IPS-18c (cell line): ENCODE measurements at regions not wholly inside any gene's neighbourhood (a gene's known extent, or its start where the extent isn't known, plus 50 kb on each side); places are given as distances from the start of the nearest gene placed in this dataset.

Source experiments
- H3K4me3 ChIP-seq: 2 replicates; pipeline ENCODE4 v1.7.0; 2013; ENCODE audit warnings: low read depth, mild to moderate bottlenecking, low read length, moderate library complexity; ENCODE audit not compliant: insufficient read depth
- H3K9me3 ChIP-seq: one replicate; pipeline ENCODE4 v1.6.1; 2013; ENCODE audit warnings: mild to moderate bottlenecking, low read length, moderate library complexity; ENCODE audit not compliant: control insufficient read depth, insufficient read depth

DNA sequence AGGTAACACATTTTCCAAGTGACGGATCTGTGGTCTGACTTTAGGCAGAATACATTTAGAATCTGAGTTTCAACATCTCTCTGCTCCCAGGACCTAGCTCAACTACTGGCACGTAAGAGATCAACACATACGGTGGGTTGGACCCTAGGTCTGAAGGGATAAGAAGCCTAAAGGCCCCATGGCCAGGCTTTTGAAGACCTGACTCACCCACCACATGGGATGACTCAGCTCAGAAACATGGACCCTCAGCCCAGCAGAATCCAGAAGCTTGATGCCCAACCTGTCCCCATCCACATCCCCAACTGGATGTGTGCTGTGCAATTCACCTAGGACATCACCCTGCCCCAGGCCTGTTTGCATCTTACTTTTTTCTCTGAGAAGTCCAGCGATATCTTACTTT is 770.2 kb downstream of the BCL11B start:
- H3K4me3 ChIP-seq: no peak overlapping the region
- H3K9me3 ChIP-seq: no peaks in the 10 kb centered on the region

DNA sequence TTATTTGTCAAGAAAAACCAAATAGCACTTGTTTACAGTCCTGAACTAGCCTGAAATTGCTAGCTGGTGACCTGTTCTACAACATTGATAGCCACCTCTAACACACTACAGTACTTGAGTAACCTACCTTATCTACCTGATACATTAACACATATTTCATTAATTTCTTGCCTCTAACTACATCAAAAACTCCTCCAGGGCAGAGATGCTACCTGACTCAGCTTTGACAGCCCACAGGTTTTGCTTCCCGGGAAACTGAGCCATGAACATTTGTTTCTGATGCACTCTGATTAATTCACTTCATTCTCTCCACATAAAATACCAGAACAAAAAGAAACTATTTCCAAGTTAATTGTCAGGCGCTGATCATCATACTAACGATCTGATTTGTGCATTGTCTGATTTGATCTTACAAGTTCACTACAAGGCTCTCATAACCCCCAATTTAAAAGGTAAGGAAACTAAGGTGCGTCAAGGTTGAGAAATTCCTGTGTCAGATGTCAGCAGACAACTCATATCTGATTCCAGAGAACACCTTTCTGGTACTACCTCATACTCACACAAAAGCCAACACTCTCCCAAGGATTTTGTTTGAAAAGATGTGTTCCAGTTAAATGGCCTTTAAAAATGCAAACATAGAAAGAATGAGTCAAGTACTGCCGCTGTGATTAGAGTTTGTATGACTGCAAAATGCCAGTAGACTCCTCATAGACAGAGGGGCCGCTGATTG is 768.7 kb downstream of the BCL11B start:
- Histone ChIP-seq H3K4me3 (no peak overlapping the region), H3K9me3 (no peaks in the 10 kb centered on the region)

DNA sequence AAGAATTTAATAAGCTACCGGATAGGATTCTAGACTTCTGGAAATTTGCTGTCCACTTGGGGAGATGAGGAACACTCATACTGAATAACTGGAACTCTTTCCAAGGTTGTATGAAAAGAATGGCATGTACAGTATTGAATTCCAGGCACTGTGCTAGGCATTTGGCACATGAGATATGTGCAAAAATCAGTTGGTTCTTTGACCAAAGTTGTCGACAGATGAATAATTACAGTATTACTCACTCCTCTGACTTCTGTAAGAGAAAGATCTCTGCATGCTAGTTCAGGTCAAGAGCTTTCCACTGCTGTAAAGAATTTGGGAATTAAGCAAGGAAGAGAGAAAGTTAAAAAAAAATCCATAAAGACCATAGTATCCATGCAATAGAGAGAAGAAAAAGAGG is 764.7 kb downstream of the BCL11B start:
- Histone ChIP-seq H3K4me3 (no peak overlapping the region), H3K9me3 (no peaks in the 10 kb centered on the region)

DNA sequence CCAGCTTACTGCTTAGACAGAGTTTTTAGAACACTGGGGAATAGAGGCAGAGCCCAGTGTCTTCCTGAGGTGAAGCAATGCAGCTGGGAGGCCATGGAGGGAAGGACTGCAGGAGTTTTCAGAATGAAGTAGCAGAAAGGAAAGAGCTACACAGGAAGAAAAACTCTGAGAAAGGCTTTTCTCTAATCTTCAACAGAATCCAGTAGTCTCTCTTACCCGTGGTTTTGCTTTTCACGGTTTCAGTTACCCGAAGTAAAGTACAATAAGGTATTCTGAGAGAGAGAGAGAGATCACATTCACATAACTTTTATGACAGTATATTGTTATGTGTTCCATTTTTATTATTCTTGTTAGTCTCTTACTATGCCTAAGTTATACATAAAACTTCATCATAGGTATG is 761.6 kb downstream of the BCL11B start:
- Histone ChIP-seq H3K4me3 (no peak overlapping the region), H3K9me3 (no peaks in the 10 kb centered on the region)

DNA sequence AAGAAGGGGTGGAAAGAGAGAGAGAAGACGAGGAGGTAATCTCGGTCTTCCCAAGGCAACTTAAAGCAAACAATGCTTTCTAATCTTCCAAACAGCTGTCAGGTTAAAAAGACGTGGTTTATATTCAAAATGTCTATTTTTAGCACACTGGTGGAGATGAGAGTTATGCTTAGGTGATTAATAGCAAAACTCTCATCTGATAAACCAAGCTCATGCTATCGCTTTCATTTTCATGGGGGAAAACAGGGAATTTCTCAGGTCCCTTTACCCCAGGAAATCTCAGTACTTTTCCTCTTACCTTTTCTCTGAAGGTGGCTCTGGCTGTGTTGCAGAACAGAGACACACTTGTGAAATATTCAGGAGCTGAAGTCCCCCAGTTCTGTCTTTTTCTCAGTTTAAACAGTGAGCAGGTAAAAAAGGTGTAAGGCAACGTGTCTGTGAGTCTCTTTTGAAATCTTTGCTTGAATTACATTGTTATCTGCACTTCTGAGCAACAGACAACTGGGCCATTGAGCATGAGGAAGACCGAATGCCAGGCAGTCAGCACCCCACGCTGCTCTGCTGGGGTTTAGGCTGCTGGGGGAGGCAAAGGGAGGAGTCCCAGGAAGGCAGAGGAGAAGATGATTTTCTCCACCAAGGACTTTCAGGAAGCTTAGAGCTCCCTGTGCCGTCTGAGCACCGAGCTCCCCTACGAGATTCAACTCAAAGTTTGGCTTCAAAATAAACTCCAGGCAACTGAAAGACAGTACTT is 759.3 kb downstream of the BCL11B start:
- H3K9me3 ChIP-seq: no peaks in the 10 kb centered on the region
- no peak overlapping the region for H3K4me3 ChIP-seq

DNA sequence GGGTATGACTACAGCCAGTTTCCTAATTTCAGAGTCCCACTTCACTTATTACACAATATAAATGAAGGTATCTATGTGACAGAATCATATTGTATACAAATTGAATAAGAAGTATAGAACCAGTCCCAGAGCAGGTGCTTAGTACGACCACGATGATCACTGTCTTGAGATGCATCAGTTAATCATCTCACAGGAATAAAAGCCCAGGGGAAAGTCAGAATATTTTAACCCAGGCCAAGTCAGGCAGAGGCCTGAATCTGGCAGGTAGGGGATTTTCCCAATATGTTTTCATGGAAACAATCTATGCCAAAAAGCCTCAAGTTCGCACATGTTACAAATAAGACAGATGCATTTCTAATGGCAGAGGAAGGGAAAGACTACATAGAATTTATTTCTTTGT is 758.4 kb downstream of the BCL11B start:
- H3K4me3 ChIP-seq: no peak overlapping the region
- no peaks in the 10 kb centered on the region for H3K9me3 ChIP-seq

DNA sequence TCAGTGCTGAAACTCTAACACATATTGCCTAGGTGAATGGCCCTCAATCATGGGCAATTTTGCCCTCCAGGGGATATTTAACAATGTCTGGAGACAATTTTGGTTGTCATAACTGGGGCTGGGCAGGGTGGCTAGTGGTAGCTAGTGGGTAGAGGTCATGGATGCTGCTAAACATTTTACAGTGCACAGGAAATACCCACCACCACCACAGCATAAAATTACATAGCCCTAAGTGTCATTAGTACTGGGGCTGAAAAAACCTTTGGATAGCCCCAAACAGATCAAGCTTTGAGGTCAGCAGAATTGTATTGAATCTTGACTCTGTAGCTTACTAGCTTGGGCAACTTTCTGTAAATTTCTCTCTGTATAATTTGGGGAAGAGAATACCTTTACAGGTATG is 758.0 kb downstream of the BCL11B start:
- Histone ChIP-seq H3K4me3 (no peak overlapping the region), H3K9me3 (no peaks in the 10 kb centered on the region)

DNA sequence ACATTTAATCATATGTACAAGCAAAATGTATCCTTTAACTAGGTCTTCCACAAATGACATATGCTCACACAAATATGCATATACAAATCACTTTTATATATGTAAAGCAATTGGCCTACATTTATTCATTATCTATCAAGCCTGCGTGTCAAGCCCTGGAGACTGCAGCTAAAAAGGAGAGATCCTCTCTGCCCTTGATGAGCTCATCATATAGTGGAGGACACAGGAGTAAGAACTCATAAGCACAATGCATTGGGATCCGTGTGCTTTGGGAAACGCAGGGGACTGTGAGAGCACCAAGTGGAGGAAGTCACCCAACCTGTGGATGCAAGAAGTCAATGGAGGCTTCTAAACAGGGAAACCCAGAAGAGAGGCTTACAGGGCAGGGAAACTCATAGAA is 735.7 kb downstream of the BCL11B start:
- H3K9me3 ChIP-seq: no peaks in the 10 kb centered on the region
- H3K4me3 ChIP-seq: no peak overlapping the region

DNA sequence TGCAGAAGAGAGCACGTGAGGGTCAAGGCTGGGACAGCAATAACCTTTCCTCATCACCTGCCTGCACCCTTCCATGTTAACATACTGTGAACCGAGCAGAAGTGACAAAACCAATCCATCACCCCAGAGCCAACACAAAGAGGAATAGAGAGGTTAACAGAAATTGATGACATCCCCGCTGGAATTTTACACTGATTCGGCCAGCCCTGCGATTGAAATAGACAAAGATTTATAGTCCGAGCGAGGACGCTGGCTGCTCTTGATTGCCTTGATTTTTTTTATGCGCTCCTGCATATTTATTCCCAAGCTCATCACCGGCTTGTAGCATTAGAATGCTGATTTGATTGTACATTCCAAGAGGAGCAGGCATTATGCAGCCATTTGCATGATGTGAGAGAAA is 729.7 kb downstream of the BCL11B start:
- Histone ChIP-seq H3K4me3 (no peak overlapping the region), H3K9me3 (no peaks in the 10 kb centered on the region)

DNA sequence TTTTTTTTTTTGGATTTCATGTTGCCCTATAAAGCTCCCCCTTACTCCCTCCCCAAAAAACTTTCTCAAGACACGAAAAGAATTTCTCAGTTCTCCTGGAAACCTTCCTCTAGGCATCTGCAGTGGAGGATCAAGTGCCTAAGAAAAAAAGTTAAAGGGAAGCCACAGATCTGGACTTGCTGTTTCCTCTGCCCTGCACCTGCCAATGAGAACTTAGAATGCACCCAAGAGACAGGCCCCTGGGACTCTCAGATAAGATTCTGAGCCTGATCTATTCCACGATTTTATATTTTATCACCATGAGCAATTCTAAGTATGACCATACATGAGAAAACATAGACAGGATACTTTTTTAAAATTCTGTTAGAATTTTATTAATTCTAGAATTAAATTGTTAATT is 728.9 kb downstream of the BCL11B start:
- Histone ChIP-seq H3K4me3 (no peak overlapping the region), H3K9me3 (no peaks in the 10 kb centered on the region)

DNA sequence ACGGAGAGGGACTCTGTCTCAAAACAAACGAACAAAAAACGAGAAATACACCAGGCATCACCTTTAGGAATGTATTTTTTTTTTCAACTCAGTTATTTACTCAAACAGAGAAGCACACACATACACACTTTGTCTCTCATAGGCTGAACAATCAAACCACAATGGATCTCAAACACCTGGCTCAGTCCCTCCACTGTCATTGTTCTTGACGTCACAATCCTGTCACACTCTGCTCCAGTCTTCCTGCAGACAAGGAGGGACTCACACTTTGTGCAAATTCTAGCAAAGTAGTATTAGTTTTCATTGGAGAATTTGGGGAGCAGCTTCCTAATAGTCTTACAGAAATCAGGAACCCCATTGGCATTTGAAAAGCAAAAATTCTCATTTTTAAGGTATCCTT is 727.8 kb downstream of the BCL11B start:
- Histone ChIP-seq H3K4me3 (no peak overlapping the region), H3K9me3 (no peaks in the 10 kb centered on the region)

DNA sequence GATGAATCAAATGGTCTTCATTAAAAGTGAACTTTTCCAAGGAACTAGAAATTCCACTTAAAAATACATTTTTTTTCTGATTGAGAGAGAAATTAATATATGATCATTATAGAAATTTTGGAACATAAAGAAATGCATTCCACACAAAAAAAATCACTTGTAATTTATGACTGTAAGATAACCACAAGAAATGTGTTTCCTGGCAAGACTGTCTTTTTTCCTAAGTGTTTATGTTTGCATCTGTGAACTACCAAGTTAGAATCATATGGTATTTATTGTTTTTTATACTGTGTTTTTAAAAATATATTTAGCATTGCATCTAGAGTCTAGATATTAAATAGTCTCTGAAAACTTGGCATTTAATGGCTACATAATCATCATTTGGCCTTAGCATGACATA is 726.8 kb downstream of the BCL11B start:
- Histone ChIP-seq H3K9me3 (peaks cover 2% of the 10 kb centered on the region), H3K4me3 (no peak overlapping the region)

DNA sequence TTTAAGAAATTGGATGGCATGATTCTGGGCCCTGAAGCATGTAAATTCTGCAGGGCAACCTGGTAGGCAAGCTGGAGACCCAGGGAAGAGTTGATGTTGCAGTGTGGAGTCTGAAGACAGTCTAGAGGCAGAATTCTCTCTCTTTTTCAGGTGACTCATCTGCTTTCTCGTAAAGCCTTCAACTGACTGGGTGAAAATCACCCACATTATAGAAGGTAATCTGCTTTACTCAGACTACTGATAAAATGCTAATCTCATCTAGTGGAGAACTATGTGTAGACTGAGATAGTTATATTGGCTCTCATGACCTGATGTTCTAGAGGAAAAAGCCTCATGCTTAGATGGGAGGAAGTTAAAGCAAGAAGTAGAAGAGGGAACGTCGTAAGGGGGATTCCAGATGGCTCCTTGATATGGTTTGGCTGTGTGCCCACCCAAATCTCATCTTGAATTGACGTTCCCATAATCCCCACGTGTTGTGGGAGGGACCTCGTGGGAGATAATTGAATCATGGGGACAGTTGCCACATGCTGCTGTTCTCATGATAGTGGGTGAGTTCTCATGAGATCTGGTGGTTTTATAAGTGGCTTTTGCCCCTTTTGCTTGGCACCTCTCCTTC is 723.8 kb downstream of the BCL11B start:
- Histone ChIP-seq H3K4me3 (no peak overlapping the region), H3K9me3 (peaks cover 2% of the 10 kb centered on the region)

DNA sequence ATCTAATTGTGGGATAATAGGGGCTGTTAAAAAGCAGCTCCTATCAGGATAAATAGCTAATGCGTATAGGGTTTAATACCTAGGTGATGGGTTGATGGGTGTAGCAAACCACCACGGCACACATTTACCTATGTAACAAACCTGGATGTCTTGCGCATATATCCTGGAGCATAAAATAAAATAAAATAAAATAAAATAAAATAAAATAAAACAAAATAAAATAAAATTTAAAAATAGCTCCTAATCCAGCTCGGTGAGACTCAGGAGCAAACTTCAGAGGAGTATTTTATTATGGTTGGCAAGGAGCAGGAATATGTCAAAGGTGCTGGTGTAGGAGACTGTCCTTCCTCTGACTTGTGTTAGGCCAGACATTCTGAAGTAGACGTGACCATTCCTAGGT is 721.0 kb downstream of the BCL11B start:
- Histone ChIP-seq H3K9me3 (peaks cover 2% of the 10 kb centered on the region), H3K4me3 (no peak overlapping the region)

DNA sequence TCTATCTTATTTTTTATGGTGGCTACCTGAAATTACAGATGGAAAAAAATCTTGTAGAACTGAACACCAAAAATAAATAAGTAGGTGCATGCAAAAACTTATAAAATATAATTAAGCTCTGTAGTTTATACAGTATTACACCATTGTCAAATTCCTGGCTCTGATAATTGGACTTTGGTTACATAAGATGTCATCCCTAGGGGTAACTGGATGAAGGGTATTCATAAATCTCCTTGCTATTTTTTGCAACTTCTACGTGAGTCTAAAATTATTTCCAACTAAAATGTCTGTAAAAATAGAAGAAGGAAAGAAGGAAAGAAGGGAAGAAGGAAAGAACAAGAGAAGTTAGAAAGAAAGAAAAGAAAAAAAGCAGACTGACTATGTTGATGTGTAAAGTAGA is 716.6 kb downstream of the BCL11B start:
- H3K4me3 ChIP-seq: no peak overlapping the region
- H3K9me3 ChIP-seq: no peaks in the 10 kb centered on the region

DNA sequence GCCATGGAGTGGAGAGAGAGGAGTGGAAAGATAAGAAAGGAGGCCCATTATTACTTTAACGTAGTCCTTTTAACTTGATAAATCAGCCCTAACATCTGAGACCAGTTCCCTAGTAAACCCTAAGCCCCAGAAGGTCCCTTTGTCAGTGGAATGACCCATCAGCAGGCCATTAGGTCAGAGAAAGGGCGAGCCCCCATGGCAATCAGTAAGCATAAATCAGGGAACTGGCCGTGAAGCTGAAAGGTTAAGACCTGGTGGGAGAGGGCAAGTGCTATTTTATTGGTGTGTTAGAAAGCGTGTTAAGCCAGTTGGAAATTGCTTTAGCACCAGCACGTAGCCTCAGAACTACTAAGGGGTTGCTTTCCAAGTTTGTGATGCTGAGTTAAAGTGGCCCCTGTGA is 708.0 kb downstream of the BCL11B start:
- H3K4me3 ChIP-seq: no peak overlapping the region
- no peaks in the 10 kb centered on the region for H3K9me3 ChIP-seq

DNA sequence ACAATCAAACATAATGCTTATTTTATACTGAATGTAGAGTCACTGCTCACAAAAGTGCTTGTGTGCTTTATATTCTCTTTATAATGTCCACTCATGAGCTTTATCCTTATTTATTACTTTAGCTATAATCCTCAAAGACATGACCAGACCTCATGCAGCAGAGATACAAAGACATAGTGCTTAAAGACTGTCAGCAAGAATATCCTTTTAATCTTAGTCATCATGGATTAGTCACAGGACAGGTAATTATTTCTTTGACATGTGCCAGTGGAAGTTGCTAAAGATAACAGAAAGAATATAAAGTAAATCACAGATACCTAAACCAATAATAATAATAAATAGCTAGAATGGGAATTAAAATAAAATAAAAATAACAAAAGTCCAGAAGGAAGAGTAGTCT is 707.5 kb downstream of the BCL11B start:
- no peaks in the 10 kb centered on the region for H3K9me3 ChIP-seq

DNA sequence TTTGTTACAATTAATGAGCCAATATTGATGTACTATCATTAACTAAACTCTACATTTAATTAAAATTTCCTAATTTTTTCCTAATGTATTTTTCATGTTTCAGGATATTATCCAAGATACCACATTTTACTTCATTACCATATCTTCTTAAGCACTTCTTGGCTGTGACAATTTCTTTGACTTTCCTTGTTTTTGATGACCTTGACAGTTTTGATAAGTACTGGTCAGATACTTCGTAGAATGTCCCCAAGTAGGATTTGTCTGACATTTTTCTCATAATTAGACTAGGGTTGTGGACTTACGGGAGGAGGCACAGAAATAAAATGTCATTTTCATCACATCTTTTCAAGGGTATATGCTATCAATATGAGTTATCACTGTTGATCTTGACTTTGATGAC is 700.9 kb downstream of the BCL11B start:
- H3K4me3 ChIP-seq: no peak overlapping the region
- H3K9me3 ChIP-seq: peaks cover 6% of the 10 kb centered on the region

More for the DNA sequence above, 707.5 kb downstream of the BCL11B start:
- no peak overlapping the region for H3K4me3 ChIP-seq
